Stimulated activated CD4-positive, alpha-beta T cell treated with anti-CD3 and anti-CD28 coated beads, Interleukin-12 subunit alpha, Interleukin-12 subunit beta, amount 100 ng/mL, for 48 hours (primary cell): ENCODE measurements at regions not wholly inside any gene's neighbourhood (a gene's known extent, or its start where the extent isn't known, plus 50 kb on each side); places are given as distances from the start of the nearest gene placed in this dataset.
"Not testable (repeated sequence)": the region's sequence is repeated elsewhere in the genome, so short reads cannot be mapped to it uniquely, and the experiment has no call there.

Experiments used
- DNase-seq, 3 donors: peaks; one replicate each; pipeline ENCODE4 v3.0.0-alpha.2; 2020; ENCODE audit warnings: low read depth in 2 of 3, low spot score in 1 of 3

- not testable (repeated sequence) for DNase-seq
These were observed 196.9 kb downstream of the AVL9 start for GRCh38 chr7:32691965-32692815.

DNA sequence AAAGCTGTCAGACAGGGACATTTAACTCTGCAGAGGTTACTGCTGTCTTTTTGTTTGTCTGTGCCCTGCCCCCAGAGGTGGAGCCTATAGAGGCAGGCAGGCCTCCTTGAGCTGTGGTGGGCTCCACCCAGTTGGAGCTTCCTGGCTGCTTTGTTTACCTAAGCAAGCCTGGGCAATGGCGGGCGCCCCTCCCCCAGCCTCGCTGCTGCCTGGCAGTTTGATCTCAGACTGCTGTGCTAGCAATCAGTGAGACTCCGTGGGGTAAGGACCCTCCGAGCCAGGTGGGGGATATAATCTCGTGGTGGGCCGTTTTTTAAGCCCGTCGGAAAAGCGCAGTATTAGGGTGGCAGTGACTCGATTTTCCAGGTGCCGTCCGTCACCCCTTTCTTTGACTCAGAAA is 192.8 kb downstream of the AVL9 start:
- not testable (repeated sequence) for DNase-seq

DNA sequence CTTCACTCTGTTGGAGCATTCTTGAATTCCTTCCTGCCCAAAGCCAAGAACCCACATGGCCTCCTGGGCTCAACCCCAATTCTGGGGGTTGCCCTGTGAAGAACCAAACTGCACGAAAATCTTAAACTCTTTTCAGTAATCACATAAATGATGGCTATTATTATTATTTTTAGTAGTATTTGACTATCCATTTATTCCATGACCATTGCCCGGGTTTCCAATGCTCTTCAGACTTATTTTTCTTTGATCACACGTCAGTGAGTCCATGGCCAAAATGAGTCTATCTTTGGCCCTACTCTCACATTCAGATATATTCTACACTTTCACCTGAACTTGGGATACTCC is 185.9 kb downstream of the AVL9 start:
- DNase-seq, result no peak

DNA sequence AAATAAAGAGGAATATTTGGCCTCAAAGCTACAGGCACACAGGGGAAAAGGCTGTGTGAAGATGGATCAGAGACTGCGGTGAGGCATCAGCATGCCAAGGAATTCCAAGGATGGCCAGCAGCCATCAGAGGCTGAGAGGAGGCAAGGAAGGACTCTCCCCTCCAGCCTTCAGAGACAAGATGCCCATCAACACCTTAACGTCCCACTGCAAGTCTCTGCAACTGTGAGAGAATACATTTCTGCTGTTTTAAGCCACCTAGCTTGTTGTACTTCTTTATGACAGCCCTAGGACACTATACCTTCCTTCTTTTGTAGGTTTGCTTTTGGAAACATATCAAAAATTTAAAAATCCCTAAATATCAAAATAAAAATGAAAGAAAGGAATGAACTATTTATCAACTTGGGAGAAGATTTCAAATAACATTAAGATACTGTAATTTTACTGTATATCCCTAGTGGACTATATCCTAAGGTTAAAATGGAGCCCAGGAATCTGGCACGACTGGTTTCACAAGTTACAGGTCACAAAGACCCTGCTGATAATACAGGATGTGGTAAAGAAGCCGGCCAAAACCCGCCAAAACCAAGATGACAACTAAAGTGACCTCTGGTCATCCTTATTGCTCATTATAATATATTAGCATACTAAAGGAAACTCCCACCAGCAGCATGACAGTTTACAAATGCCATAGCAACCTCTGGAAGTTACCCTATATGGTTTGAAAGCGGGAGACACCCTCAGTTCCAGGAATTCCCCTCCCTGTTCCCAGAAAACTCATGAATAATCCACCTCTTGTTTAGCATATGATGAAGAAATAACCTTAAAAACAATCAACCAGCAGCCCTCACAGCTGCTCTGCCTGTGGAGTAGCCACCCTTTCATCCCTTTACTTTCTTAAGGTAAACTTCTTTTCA is 185.2 kb downstream of the AVL9 start:
- DNase-seq, result no peak

GRCh38 chr7:32679192-32679591 is 183.9 kb downstream of the AVL9 start:
- no peak for DNase-seq

DNA sequence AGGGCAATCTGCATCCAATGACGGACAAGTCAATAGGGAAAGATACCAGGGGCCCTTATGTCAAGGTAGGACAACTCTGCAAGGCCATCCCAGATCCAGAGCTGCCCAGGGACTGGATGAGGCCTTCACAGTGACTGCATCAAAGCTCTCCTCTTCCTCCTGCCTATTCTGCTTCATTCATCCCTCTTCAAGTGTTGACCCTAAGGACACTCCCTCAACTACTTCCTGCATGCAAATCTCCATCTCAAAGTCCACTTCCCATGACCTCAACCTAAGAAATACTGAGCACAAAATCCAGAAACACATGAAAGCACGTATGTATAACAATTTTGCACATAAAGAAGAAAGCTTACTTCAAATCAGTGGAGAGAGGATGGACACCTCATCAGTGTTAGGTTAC is 182.3 kb downstream of the AVL9 start:
- DNase-seq, result no peak

- no peak for DNase-seq
These were observed 181.1 kb downstream of the AVL9 start for GRCh38 chr7:32676249-32676941.

DNA sequence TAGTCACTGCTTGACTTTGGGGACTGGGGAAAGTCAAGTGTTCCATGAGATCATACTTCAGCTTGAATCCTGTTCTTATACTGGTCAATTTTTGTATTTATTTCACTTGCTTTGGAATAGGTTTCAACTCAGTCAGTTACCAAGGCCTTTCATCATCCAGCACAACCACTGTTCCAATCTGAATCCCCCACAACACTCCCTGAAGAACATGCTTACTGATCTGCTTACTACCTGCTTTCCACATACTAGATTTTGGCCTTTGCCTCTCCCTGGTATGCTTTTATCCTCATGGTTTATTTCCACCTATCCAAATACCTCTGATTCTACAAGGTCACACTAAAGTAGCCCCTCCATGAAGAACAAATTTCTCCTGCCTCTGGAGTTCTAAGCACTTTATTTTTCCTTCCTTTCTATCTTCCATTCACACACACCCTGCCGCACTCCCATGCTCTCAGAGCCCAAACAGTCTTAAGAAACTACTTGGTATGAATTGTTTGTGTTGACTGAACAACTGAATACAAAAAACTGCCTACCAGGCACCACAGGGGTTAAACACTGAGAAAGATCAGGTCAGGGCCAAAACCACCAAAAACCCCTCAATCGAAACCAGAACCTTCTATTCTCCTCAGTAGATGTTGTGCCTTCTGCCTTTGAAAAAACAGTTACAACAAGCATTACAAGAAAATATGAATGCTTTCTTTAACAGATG is 178.1 kb downstream of the AVL9 start:
- DNase-seq, result no peak

DNA sequence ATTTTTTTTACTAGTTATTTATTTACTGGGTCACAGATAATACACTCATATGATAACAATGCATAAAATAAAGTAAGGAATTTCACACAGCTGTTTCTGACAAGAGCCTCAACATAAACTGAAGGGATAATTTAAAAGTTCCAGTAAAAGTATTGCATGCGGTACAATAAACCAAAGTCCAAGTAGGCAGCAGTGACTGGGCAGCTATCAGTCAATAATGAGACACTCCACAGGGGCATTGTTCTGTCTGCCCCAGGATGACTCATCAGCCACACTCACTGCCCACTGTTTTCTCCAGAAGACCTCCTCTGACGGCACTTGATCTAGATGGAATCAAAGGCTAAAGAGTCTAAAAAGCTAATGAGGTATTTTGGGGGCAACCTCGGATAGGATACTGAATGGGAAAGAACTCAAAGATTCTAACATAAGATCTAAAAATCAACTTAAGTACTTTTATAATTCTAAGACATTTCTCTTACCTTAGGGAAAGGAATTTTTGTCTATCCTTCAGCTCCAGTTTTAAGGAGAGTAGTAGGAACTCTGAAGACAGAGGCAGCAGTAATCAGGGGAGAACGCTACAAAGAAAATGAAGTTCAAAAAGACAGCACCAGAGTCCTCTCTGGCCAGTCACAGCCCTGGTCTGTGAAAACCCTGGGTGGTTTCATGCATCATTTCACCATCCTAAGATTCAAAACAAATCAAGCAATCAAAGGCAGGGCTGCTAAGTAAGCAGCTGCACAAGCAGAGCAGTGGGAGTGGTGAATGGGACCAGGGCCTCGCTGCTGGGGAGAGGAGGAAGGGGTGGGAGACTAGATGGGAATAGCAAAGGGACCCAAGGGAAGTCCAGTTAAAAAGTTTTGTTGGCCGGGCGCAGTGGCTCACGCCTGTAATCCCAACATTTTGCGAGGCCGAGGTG is 175.1 kb downstream of the AVL9 start:
- no peak for DNase-seq

DNA sequence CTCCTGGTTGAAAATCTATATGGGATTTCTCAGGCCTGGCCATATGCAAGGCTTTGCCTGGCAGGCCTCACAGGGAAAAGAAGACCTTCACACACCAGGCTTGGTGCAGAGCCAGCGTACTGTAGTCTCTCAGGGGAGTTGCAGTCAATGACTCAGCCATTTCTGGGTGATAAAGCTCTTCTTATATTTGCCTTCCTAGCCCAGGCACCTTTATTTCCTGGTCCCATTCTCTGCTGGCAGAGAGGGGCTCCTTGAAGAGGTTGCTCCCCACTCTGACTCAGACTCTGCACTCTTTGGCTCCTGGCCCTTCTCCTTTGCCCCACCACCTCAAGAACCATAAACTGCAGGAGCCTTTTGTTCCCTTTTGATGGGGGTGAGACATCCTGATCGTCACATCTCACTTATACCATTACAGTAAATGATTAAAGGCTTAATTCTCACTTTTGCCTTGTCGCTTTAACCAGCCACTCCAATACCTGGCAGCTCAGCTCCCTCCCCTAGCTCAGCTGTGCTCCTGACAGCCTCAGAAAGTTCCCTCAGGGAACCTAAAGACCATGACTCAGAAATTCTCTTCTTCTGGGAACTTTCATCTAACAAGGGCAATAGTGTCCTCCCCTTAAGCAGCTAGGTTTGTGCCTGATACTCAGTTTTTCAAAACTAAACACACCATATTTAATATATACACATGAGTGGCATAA is 174.0 kb downstream of the AVL9 start:
- DNase-seq, result not testable (repeated sequence)

DNA sequence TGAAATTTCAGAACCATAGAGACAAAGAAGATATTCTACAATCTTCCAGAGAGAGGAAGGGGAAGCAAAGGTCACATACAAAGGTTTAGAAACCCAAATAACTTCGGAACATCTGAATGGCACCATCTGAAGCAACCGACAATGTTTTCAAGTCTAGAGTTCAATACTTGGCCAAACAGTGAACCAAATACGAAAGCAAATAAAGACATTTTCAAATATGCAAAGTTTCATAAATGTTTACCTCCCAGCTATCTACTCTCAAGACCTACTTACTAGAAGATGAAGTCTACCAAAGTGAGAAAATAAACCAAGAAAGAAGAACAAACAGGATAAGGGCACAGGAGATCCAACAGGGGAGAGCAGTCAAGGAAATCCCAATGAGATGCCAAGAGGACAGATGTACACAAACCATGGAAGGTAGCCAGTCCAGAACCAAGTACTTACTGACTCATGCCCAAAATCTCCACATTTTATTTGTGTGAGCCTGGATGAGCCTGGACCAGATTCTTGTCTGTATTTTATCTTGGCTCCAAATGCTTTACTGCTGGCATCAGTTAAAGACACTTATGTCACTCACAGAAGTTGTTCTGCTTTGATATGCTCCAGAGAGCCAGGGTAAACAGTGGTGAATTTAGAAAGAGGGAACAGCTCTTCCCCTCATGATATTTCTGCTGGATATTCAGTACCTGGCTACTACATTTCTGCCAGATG is 173.3 kb downstream of the AVL9 start:
- DNase-seq, result not testable (repeated sequence)

- not testable (repeated sequence) for DNase-seq
These were observed 172.3 kb downstream of the AVL9 start for GRCh38 chr7:32667586-32667985.

GRCh38 chr7:32663805-32664211 is 168.5 kb downstream of the AVL9 start:
- DNase-seq, result not testable (repeated sequence)

GRCh38 chr7:32662509-32662908 is 167.2 kb downstream of the AVL9 start:
- DNase-seq, result not testable (repeated sequence)

- no peak for DNase-seq
These were observed 166.6 kb downstream of the AVL9 start for GRCh38 chr7:32661929-32662328.

- DNase-seq, result no peak
These were observed 166.2 kb downstream of the AVL9 start for GRCh38 chr7:32661501-32661900.

GRCh38 chr7:32660936-32661335 is 165.6 kb downstream of the AVL9 start:
- no peak for DNase-seq

DNA sequence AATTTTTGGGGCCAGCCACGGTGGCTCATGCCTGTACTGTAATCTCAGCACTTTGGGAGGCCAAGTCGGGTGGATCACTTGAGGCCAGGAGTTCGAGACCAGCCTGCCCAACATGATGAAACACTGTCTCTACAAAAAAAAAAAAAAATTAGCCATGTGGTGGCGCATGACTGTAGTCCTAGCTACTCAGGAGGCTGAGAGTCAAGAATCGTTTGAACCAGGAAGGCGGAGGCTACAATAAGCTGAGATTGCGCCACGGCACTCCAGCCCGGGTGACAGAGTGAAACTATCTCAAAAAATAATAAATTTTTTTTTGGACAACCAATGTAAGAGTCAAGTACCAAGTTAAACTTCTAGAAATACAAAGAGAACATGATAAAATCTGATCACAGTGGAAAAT is 164.6 kb downstream of the AVL9 start:
- DNase-seq, result no peak

- DNase-seq, result no peak
These were observed 163.2 kb downstream of the AVL9 start for GRCh38 chr7:32658467-32658869.
